GM06990 (cell line): ENCODE measurements at regions not wholly inside any gene's neighbourhood (a gene's known extent, or its start where the extent isn't known, plus 50 kb on each side); places are given as distances from the start of the nearest gene placed in this dataset.

ENCODE experiments used
- DNase-seq: peaks from one replicate; pipeline ENCODE4 v3.0.0-alpha.2; 2011; ENCODE audit not compliant: insufficient read length; ENCODE audit errors: extremely low read depth
- H3K27me3 ChIP-seq: replicated peaks from 2 replicates; pipeline ENCODE4 v1.6.0; 2011; ENCODE audit warnings: low read length; ENCODE audit not compliant: control insufficient read depth, insufficient read depth
- H3K36me3 ChIP-seq: 2 replicates; pipeline ENCODE4 v1.5.1; 2011; ENCODE audit warnings: low read length; ENCODE audit not compliant: control insufficient read depth, insufficient read depth
- H3K4me3 ChIP-seq: replicated peaks from 2 replicates; pipeline ENCODE4 v1.5.1; 2011; ENCODE audit warnings: low read depth, mild to moderate bottlenecking, control low read depth, low read length
- CTCF ChIP-seq: IDR thresholded peaks from 2 replicates; pipeline ENCODE4 v1.5.1; 2011; ENCODE audit warnings: low read length, control low read depth, mild to moderate bottlenecking, inconsistent platforms; ENCODE audit not compliant: insufficient read depth, poor library complexity, severe bottlenecking

- H3K27me3 ChIP-seq = peaks cover 2% of the 10 kb centered on the region
- DNase-seq = no peak
- no peak for TF ChIP-seq CTCF
- H3K36me3 ChIP-seq = no peaks in the 10 kb centered on the region
- no peak overlapping the region for H3K4me3 ChIP-seq
These were observed 90.2 kb upstream of the BCAR3 start for GRCh38 chr1:93771843-93772242.

GRCh38 chr1:93770640-93771039, 89.0 kb upstream of the BCAR3 start:
- H3K4me3 ChIP-seq = no peak overlapping the region
- TF ChIP-seq CTCF = no peak

GRCh38 chr1:93769777-93770176, 88.1 kb upstream of the BCAR3 start:
- no peak for TF ChIP-seq CTCF
- Histone ChIP-seq H3K27me3 (no peaks in the 10 kb centered on the region), H3K36me3 (no peaks in the 10 kb centered on the region), H3K4me3 (no peak overlapping the region)
- DNase-seq = no peak

More at GRCh38 chr1:93770640-93771039, 89.0 kb upstream of the BCAR3 start:
- Histone ChIP-seq H3K36me3 (no peaks in the 10 kb centered on the region), H3K27me3 (peaks cover 2% of the 10 kb centered on the region)
- DNase-seq = no peak

GRCh38 chr1:93768380-93768863, 86.8 kb upstream of the BCAR3 start:
- H3K36me3 ChIP-seq = no peaks in the 10 kb centered on the region
- no peak overlapping the region for H3K4me3 ChIP-seq
- TF ChIP-seq CTCF = no peak
- H3K27me3 ChIP-seq = no peaks in the 10 kb centered on the region
- DNase-seq = no peak

GRCh38 chr1:93766451-93766850, 84.8 kb upstream of the BCAR3 start:
- H3K36me3 ChIP-seq = no peaks in the 10 kb centered on the region
- no peaks in the 10 kb centered on the region for H3K27me3 ChIP-seq
- no peak for DNase-seq
- no peak for TF ChIP-seq CTCF
- H3K4me3 ChIP-seq = no peak overlapping the region

GRCh38 chr1:93765099-93765498, 83.5 kb upstream of the BCAR3 start:
- no peak for TF ChIP-seq CTCF
- no peak for DNase-seq

More at GRCh38 chr1:93765099-93765498, 83.5 kb upstream of the BCAR3 start:
- H3K4me3 ChIP-seq = no peak overlapping the region
- no peaks in the 10 kb centered on the region for H3K27me3 ChIP-seq
- no peaks in the 10 kb centered on the region for H3K36me3 ChIP-seq
